ENCODE measurements at regions not wholly inside any gene's neighbourhood (a gene's known extent, or its start where the extent isn't known, plus 50 kb on each side); places are given as distances from the start of the nearest gene placed in this dataset.
"Not testable (repeated sequence)": the region's sequence is repeated elsewhere in the genome, so short reads cannot be mapped to it uniquely, and the experiment has no call there.

- ChIA-PET CTCF (no interaction called here), POLR2A (no interaction called here)
Measured at GRCh38 chr11:25737071-25737675, 594.8 kb upstream of the ANO3 start.

GRCh38 chr11:25741886-25742285, 590.0 kb upstream of the ANO3 start:
- ChIA-PET POLR2A (no interaction called here), CTCF (no interaction called here)

- CTCF ChIA-PET = no interaction called here
- POLR2A ChIA-PET = no interaction called here
Measured at GRCh38 chr11:25742800-25743199, 589.1 kb upstream of the ANO3 start.

GRCh38 chr11:25755381-25755780, 576.5 kb upstream of the ANO3 start:
- CTCF ChIA-PET = no interaction called here
- POLR2A ChIA-PET = no interaction called here

- POLR2A ChIA-PET = no interaction called here
- CTCF ChIA-PET = no interaction called here
Measured at GRCh38 chr11:25755918-25756584, 575.9 kb upstream of the ANO3 start.

GRCh38 chr11:25758145-25758661, 573.7 kb upstream of the ANO3 start:
- ChIA-PET CTCF (no interaction called here), POLR2A (no interaction called here)

- ChIA-PET POLR2A (no interaction called here), CTCF (no interaction called here)
Measured at GRCh38 chr11:25766332-25767015, 565.5 kb upstream of the ANO3 start.

- POLR2A ChIA-PET = no interaction called here
- CTCF ChIA-PET = no interaction called here
Measured at GRCh38 chr11:25769287-25769686, 562.6 kb upstream of the ANO3 start.

- ChIA-PET POLR2A (no interaction called here), CTCF (no interaction called here)
Measured at GRCh38 chr11:25771605-25772004, 560.3 kb upstream of the ANO3 start.

GRCh38 chr11:25775603-25776002, 556.3 kb upstream of the ANO3 start:
- ChIA-PET CTCF (no interaction called here), POLR2A (no interaction called here)

GRCh38 chr11:25776238-25776637, 555.7 kb upstream of the ANO3 start:
- ChIA-PET CTCF (no interaction called here), POLR2A (no interaction called here)

- POLR2A ChIA-PET = no interaction called here
- CTCF ChIA-PET = no interaction called here
Measured at GRCh38 chr11:25777343-25777742, 554.6 kb upstream of the ANO3 start.

- ChIA-PET CTCF (no interaction called here), POLR2A (no interaction called here)
Measured at GRCh38 chr11:25779033-25779432, 552.9 kb upstream of the ANO3 start.

GRCh38 chr11:25787416-25787815, 544.5 kb upstream of the ANO3 start:
- POLR2A ChIA-PET = no interaction called here

GRCh38 chr11:25790396-25790795, 541.5 kb upstream of the ANO3 start:
- CTCF ChIA-PET = no interaction called here
- POLR2A ChIA-PET = no interaction called here

More at GRCh38 chr11:25787416-25787815, 544.5 kb upstream of the ANO3 start:
- CTCF ChIA-PET = no interaction called here

- POLR2A ChIA-PET = no interaction called here
- CTCF ChIA-PET = no interaction called here
Measured at GRCh38 chr11:25793637-25794036, 538.3 kb upstream of the ANO3 start.

GRCh38 chr11:25794804-25795203, 537.1 kb upstream of the ANO3 start:
- POLR2A ChIA-PET = no interaction called here

GRCh38 chr11:25816411-25816810, 515.5 kb upstream of the ANO3 start:
- ChIA-PET POLR2A (no interaction called here), CTCF (no interaction called here)

More at GRCh38 chr11:25794804-25795203, 537.1 kb upstream of the ANO3 start:
- CTCF ChIA-PET = no interaction called here

- ChIA-PET CTCF (no interaction called here), POLR2A (no interaction called here)
Measured at GRCh38 chr11:25824688-25825087, 507.2 kb upstream of the ANO3 start.

- CTCF ChIA-PET, POLR2A ChIA-PET: not testable (repeated sequence)
Measured at GRCh38 chr11:25831485-25831884, 500.4 kb upstream of the ANO3 start.

GRCh38 chr11:25838918-25839625, 492.9 kb upstream of the ANO3 start:
- ChIA-PET POLR2A (no interaction called here), CTCF (no interaction called here)

All from activated CD8-positive, alpha-beta memory T cell treated with anti-CD3 and anti-CD28 coated beads for 36 hours (primary cell).